H1 (cell line): ENCODE measurements at regions not wholly inside any gene's neighbourhood (a gene's known extent, or its start where the extent isn't known, plus 50 kb on each side); places are given as distances from the start of the nearest gene placed in this dataset.

Source experiments
- CTCF ChIA-PET: fragments of 300-600 bp; sonication (Branson Sonifier 250); formaldehyde crosslinking; loops from one replicate; lab custom pipeline; 2021; ENCODE audit not compliant: partially characterized antibody; lab: Charles Lee
- POLR2A ChIA-PET: fragments of 300-600 bp; sonication (Branson Sonifier 250); formaldehyde crosslinking; loops from one replicate; lab custom pipeline; 2021; ENCODE audit warnings: inconsistent platforms; ENCODE audit not compliant: partially characterized antibody; lab: Charles Lee
- DNase-seq, 2 experiments: peaks; one replicate each; pipeline versions ENCODE4 v3.0.0 to v3.0.0-alpha.2; 2010 to 2022; ENCODE audit warnings: low spot score in 2 of 2, low read depth in 1 of 2, mixed read lengths in 1 of 2
- FAIRE-seq: peaks from 2 replicates; lab custom pipeline; 2011; peaks lifted over from hg19 to GRCh38; lab: Jason Lieb, UNC
- H2AFZ ChIP-seq: 2 replicates; pipeline ENCODE4 v1.8.1; 2012; ENCODE audit warnings: low read length, inconsistent platforms
- H2AK5ac ChIP-seq: 2 replicates; pipeline ENCODE4 v1.6.1; 2013; ENCODE audit warnings: low read depth, low read length
- H2BK120ac ChIP-seq: replicated peaks from 2 replicates; pipeline ENCODE3; 2013; ENCODE audit warnings: low read depth, low read length, inconsistent platforms
- H2BK12ac ChIP-seq: 2 replicates; pipeline ENCODE4 v1.6.1; 2013; ENCODE audit warnings: low read depth, low read length
- H2BK15ac ChIP-seq: 2 replicates; pipeline ENCODE4 v1.6.1; 2013; ENCODE audit warnings: low read length
- H2BK20ac ChIP-seq: 2 replicates; pipeline ENCODE4 v1.6.1; 2013; ENCODE audit warnings: low read length
- H2BK5ac ChIP-seq: 2 replicates; pipeline ENCODE4 v1.6.1; 2013; ENCODE audit warnings: low read depth, low read length
- H3K14ac ChIP-seq: 2 replicates; pipeline ENCODE4 v1.6.1; 2013; ENCODE audit warnings: inconsistent platforms; ENCODE audit not compliant: insufficient read length
- H3K18ac ChIP-seq: 2 replicates; pipeline ENCODE4 v1.6.1; 2013; ENCODE audit warnings: low read length; ENCODE audit errors: extremely low read depth
- H3K23ac ChIP-seq: 2 replicates; pipeline ENCODE4 v1.6.1; 2013; ENCODE audit warnings: inconsistent platforms; ENCODE audit not compliant: insufficient read length
- H3K23me2 ChIP-seq: 2 replicates; pipeline ENCODE4 v1.6.1; 2013; ENCODE audit warnings: low read depth, low read length
- H3K27ac ChIP-seq: 2 replicates; pipeline ENCODE4 v1.6.1; 2011; ENCODE audit warnings: low read depth, low read length, inconsistent platforms
- H3K27me3 ChIP-seq, 4 experiments: replicated peaks in 1 of 4; 1 replicate in 1 of 4; 2 replicates in 3 of 4; pipeline versions ENCODE4 v1.6.1 to v1.8.1; 2011 to 2013; ENCODE audit warnings: low read length in 3 of 4, mild to moderate bottlenecking in 3 of 4, inconsistent platforms in 2 of 4, mixed read lengths in 2 of 4, moderate library complexity in 1 of 4; ENCODE audit not compliant: control insufficient read depth in 3 of 4, insufficient read depth in 3 of 4; ENCODE audit errors: extremely low read depth in 1 of 4
- H3K36me3 ChIP-seq, 4 experiments: 2 replicates each; pipeline versions ENCODE4 v1.6.1 to v1.8.1; 2011 to 2013; ENCODE audit warnings: mild to moderate bottlenecking in 4 of 4, low read length in 3 of 4, moderate library complexity in 2 of 4, control low read depth in 1 of 4, inconsistent platforms in 1 of 4; ENCODE audit not compliant: insufficient read depth in 4 of 4, control insufficient read depth in 2 of 4
- H3K4ac ChIP-seq: replicated peaks from 2 replicates; pipeline ENCODE3; 2013; ENCODE audit warnings: low read length, low read depth, mixed read lengths, inconsistent platforms; ENCODE audit not compliant: insufficient read length
- H3K4me1 ChIP-seq, 4 experiments: replicated peaks in 1 of 4; 1 replicate in 1 of 4; 2 replicates in 3 of 4; pipeline versions ENCODE4 v1.6.1 to v1.8.1; 2011 to 2013; ENCODE audit warnings: low read length in 3 of 4, inconsistent platforms in 2 of 4, mixed read lengths in 1 of 4; ENCODE audit not compliant: insufficient read depth in 4 of 4, control insufficient read depth in 3 of 4
- H3K4me2 ChIP-seq, 2 experiments: 2 replicates each; pipeline versions ENCODE4 v1.6.1 to v1.8.1; 2011 to 2013; ENCODE audit warnings: low read depth in 2 of 2, low read length in 2 of 2, control low read depth in 1 of 2, inconsistent platforms in 1 of 2, mild to moderate bottlenecking in 1 of 2; ENCODE audit not compliant: insufficient read depth in 1 of 2
- H3K4me3 ChIP-seq, 4 experiments: fragments of 200-600, 300-600 bp in 1 of 4; sonication (generic), shearing (Covaris generic), sonication (Bioruptor Twin) in 1 of 4; 2 replicates each; pipeline versions ENCODE4 v1.5.1 to v1.8.1; 2011 to 2016; ENCODE audit warnings: low read length in 4 of 4, low read depth in 3 of 4, control low read depth in 2 of 4, inconsistent platforms in 2 of 4, mild to moderate bottlenecking in 2 of 4, mixed read lengths in 1 of 4, moderate library complexity in 1 of 4; ENCODE audit not compliant: insufficient read depth in 2 of 4; ENCODE audit errors: extremely low read depth in 1 of 4
- H3K56ac ChIP-seq: replicated peaks from 2 replicates; pipeline ENCODE3; 2013; ENCODE audit warnings: low read depth, mild to moderate bottlenecking, mixed read lengths, low read length, inconsistent platforms; ENCODE audit not compliant: insufficient read length
- H3K79me1 ChIP-seq: 2 replicates; pipeline ENCODE4 v1.6.1; 2013; ENCODE audit warnings: low read depth, low read length, control low read depth
- H3K79me2 ChIP-seq, 2 experiments: 2 replicates each; pipeline versions ENCODE4 v1.6.1 to v1.8.1; 2012 to 2013; ENCODE audit warnings: low read length in 2 of 2, mild to moderate bottlenecking in 2 of 2, inconsistent platforms in 1 of 2; ENCODE audit not compliant: insufficient read depth in 2 of 2, control insufficient read depth in 1 of 2
- H3K9ac ChIP-seq, 4 experiments: replicated peaks in 1 of 4; 1 replicate in 1 of 4; 2 replicates in 3 of 4; pipeline versions ENCODE4 v1.6.1 to v1.8.1; 2011 to 2013; ENCODE audit warnings: low read depth in 3 of 4, low read length in 3 of 4, control low read depth in 2 of 4, mild to moderate bottlenecking in 2 of 4, moderate library complexity in 2 of 4, inconsistent platforms in 1 of 4; ENCODE audit errors: extremely low read depth in 1 of 4
- H3K9me3 ChIP-seq, 2 experiments: 2 replicates each; pipeline versions ENCODE4 v1.6.1 to v1.8.1; 2012 to 2013; ENCODE audit warnings: mild to moderate bottlenecking in 2 of 2, moderate library complexity in 2 of 2, control low read depth in 1 of 2, inconsistent platforms in 1 of 2, low read depth in 1 of 2, low read length in 1 of 2, mixed read lengths in 1 of 2; ENCODE audit not compliant: insufficient read depth in 2 of 2
- H4K20me1 ChIP-seq, 2 experiments: replicated peaks in 1 of 2; 2 replicates each; pipeline versions ENCODE3 to v1.8.1; 2011 to 2013; ENCODE audit warnings: inconsistent platforms in 2 of 2, low read length in 2 of 2, mild to moderate bottlenecking in 1 of 2; ENCODE audit not compliant: insufficient read depth in 2 of 2, control insufficient read depth in 1 of 2
- H4K5ac ChIP-seq: 2 replicates; pipeline ENCODE4 v1.6.1; 2013; ENCODE audit warnings: low read length, low read depth, mixed read lengths, inconsistent platforms; ENCODE audit not compliant: insufficient read length
- H4K8ac ChIP-seq: 2 replicates; pipeline ENCODE4 v1.8.0; 2013; ENCODE audit warnings: mild to moderate bottlenecking, moderate library complexity, low read length, inconsistent platforms; ENCODE audit not compliant: insufficient read depth; ENCODE audit errors: extremely low read depth
- H4K91ac ChIP-seq: replicated peaks from 2 replicates; pipeline ENCODE3; 2013; ENCODE audit warnings: low read length, mixed read lengths, inconsistent platforms; ENCODE audit not compliant: insufficient read length
- CHD2 ChIP-seq: IDR thresholded peaks from 2 replicates; pipeline ENCODE4 v1.6.1; 2012; ENCODE audit warnings: low read length, improper control_type of control experiment
- CTBP2 ChIP-seq: IDR thresholded peaks from 2 replicates; pipeline ENCODE4 v1.7.0; 2011; ENCODE audit warnings: borderline replicate concordance, mild to moderate bottlenecking, moderate library complexity, mixed read lengths, low read length; ENCODE audit not compliant: insufficient read depth, insufficient read length
- GABPA ChIP-seq: IDR thresholded peaks from 2 replicates; pipeline ENCODE4 v1.6.1; 2011; ENCODE audit warnings: mild to moderate bottlenecking, low read length, moderate library complexity, borderline replicate concordance; ENCODE audit not compliant: insufficient read depth
- HDAC6 ChIP-seq: IDR thresholded peaks from one replicate; pipeline ENCODE4 v1.7.1; 2012; ENCODE audit warnings: low read depth, mild to moderate bottlenecking, inconsistent platforms, low read length, moderate library complexity
- JUND ChIP-seq: IDR thresholded peaks from 2 replicates; pipeline ENCODE4 v1.6.1; 2011; ENCODE audit warnings: mild to moderate bottlenecking, improper control_type of control experiment, low read length
- NRF1 ChIP-seq: IDR thresholded peaks from 2 replicates; pipeline ENCODE4 v1.6.1; 2011; ENCODE audit warnings: mild to moderate bottlenecking, low read depth, low read length, improper control_type of control experiment
- RNF2 ChIP-seq: fragments of 200-900, 300-1000 bp; sonication (generic); IDR thresholded peaks from 2 replicates; pipeline ENCODE4 v1.7.1; 2016; ENCODE audit warnings: borderline replicate concordance, low read depth, mild to moderate bottlenecking, antibody characterized with exemption, low read length; ENCODE audit not compliant: poor library complexity, severe bottlenecking; ENCODE audit errors: missing control alignments
- SP1 ChIP-seq: IDR thresholded peaks from 2 replicates; pipeline ENCODE4 v1.6.1; 2011; ENCODE audit warnings: low read depth, low read length
- TCF12 ChIP-seq: IDR thresholded peaks from 2 replicates; pipeline ENCODE4 v1.6.1; 2011; ENCODE audit warnings: low read depth, mild to moderate bottlenecking, low read length
- WGBS, 2 experiments: shearing (Covaris generic) in 1 of 2; methylation state at CpG; one replicate each; pipeline versions ENCODE4 v1.1.6 to v1.1.7; 2013 to 2015; ENCODE audit warnings: low lambda C conversion rate in 2 of 2, mixed read lengths in 2 of 2, inconsistent platforms in 1 of 2, low coverage in 1 of 2, missing lambda C conversion rate in 1 of 2; ENCODE audit not compliant: insufficient replicate concordance in 2 of 2, insufficient coverage in 1 of 2, insufficient read length in 1 of 2; ENCODE audit errors: extremely low coverage in 1 of 2, missing lambda C conversion rate in 1 of 2; 5-methylcytosine and 5-hydroxymethylcytosine counted together
- TF ChIP-seq, protein P1 (sequence below), 3 experiments: IDR thresholded peaks; 1 replicate in 2 of 3; 2 replicates in 1 of 3; pipeline versions ENCODE4 v1.5.1 to v1.6.1; 2011; ENCODE audit warnings: low read length in 3 of 3, mild to moderate bottlenecking in 3 of 3, inconsistent platforms in 2 of 3, low read depth in 1 of 3, moderate library complexity in 1 of 3; ENCODE audit not compliant: insufficient read depth in 1 of 3; ENCODE audit errors: control extremely low read depth in 1 of 3
- TF ChIP-seq, protein P2 (sequence below): IDR thresholded peaks from 2 replicates; pipeline ENCODE4 v1.6.1; 2012; ENCODE audit warnings: inconsistent platforms

DNA sequence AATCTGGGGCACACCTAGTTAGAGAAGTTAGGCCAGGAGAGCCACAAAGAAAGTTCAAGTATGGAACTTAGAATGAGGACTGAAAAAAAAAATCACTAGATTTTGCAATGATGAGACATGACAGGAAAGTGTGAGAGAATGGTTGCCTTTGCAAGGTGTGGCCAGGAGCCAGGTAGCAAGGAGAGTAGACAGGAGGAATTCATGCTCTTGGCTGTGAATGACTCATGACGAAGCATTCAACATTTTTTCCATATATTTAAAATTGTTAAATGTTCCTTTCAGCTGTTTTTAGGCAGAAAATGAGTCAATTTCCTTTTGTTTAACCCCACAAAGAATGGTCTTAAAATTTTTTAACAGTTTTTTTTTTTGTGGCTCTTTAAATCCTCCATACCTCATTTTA is 636.9 kb downstream of the PLCL1 start:
- no peaks in the 10 kb centered on the region for H3K79me1 ChIP-seq
- no peak overlapping the region for H4K8ac ChIP-seq
- no peak overlapping the region for H2BK5ac ChIP-seq
- no peaks in the 10 kb centered on the region for H3K27me3 ChIP-seq
- H4K91ac ChIP-seq: no peak overlapping the region
- ChIA-PET CTCF (interaction anchor here (0.6 to 1.6 kb wide), 4 partner anchors 10 to 126 kb away, joined by 3 to 5 read pairs (median 4); no protein-coding TSS in a partner anchor), POLR2A (no interaction called here)
- no peak overlapping the region for H3K23ac ChIP-seq
- H3K23me2 ChIP-seq: no peaks in the 10 kb centered on the region
- H4K5ac ChIP-seq: no peak overlapping the region
- no peak overlapping the region for H2BK15ac ChIP-seq
- H3K4me1 ChIP-seq: no peaks in the 10 kb centered on the region
- WGBS, 2 experiments: 92% methylated on average over 1 of the region's 1 CpG; no CpG with 5 or more reads in 1 of the 2 experiments
- H3K9ac ChIP-seq: no peak overlapping the region
- DNase-seq: no peak
- no peak overlapping the region for H2AFZ ChIP-seq
- no peak overlapping the region for H2BK120ac ChIP-seq
- H3K4me3 ChIP-seq: no peak overlapping the region
- no peak overlapping the region for H2BK12ac ChIP-seq
- no peak overlapping the region for H3K56ac ChIP-seq
- H3K14ac ChIP-seq: no peak overlapping the region
- H3K79me2 ChIP-seq: no peaks in the 10 kb centered on the region
- H3K18ac ChIP-seq: no peak overlapping the region
- H2BK20ac ChIP-seq: no peak overlapping the region
- H3K9me3 ChIP-seq: no peaks in the 10 kb centered on the region
- H3K4me2 ChIP-seq: no peak overlapping the region
- H4K20me1 ChIP-seq: no peaks in the 10 kb centered on the region
- no peak overlapping the region for H3K4ac ChIP-seq
- no peak overlapping the region for H3K27ac ChIP-seq
- H3K36me3 ChIP-seq: no peaks in the 10 kb centered on the region
- no peak for FAIRE-seq
- no peak overlapping the region for H2AK5ac ChIP-seq
- no peak for TF ChIP-seq NRF1
- TF ChIP-seq, protein P1, sequence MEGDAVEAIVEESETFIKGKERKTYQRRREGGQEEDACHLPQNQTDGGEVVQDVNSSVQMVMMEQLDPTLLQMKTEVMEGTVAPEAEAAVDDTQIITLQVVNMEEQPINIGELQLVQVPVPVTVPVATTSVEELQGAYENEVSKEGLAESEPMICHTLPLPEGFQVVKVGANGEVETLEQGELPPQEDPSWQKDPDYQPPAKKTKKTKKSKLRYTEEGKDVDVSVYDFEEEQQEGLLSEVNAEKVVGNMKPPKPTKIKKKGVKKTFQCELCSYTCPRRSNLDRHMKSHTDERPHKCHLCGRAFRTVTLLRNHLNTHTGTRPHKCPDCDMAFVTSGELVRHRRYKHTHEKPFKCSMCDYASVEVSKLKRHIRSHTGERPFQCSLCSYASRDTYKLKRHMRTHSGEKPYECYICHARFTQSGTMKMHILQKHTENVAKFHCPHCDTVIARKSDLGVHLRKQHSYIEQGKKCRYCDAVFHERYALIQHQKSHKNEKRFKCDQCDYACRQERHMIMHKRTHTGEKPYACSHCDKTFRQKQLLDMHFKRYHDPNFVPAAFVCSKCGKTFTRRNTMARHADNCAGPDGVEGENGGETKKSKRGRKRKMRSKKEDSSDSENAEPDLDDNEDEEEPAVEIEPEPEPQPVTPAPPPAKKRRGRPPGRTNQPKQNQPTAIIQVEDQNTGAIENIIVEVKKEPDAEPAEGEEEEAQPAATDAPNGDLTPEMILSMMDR (IDR thresholded peaks at IDR 0.05; ENCODE audit: control extremely low read depth in 1 of 3, insufficient read depth in 1 of 3, low read depth in 1 of 3, low read length in 3 of 3): no peak
- TF ChIP-seq SP1: no peak
- TF ChIP-seq RNF2: no peak
- TF ChIP-seq CTBP2: no peak
- TF ChIP-seq, protein P2, sequence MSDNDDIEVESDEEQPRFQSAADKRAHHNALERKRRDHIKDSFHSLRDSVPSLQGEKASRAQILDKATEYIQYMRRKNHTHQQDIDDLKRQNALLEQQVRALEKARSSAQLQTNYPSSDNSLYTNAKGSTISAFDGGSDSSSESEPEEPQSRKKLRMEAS: no peak
- TF ChIP-seq JUND: no peak
- TF ChIP-seq CHD2: no peak
- TF ChIP-seq HDAC6: no peak
- TF ChIP-seq GABPA: no peak
- TF ChIP-seq TCF12: no peak
